NB4 (cell line): ENCODE measurements at regions not wholly inside any gene's neighbourhood (a gene's known extent, or its start where the extent isn't known, plus 50 kb on each side); places are given as distances from the start of the nearest gene placed in this dataset.

Source experiments
- MYC ChIP-seq: IDR thresholded peaks from 2 replicates; pipeline ENCODE4 v1.6.1; 2011; ENCODE audit warnings: low read depth, low read length
- POLR2A ChIP-seq: IDR thresholded peaks from 2 replicates; pipeline ENCODE4 v1.6.1; 2011; ENCODE audit warnings: mild to moderate bottlenecking; ENCODE audit not compliant: insufficient read length; ENCODE audit errors: extremely low read depth
- TF ChIP-seq, protein P1 (sequence below): IDR thresholded peaks from one replicate; pipeline ENCODE4 v1.5.1; 2012; ENCODE audit warnings: low read depth, low read length
- TF ChIP-seq, protein P2 (sequence below): IDR thresholded peaks from 2 replicates; pipeline ENCODE4 v1.6.1; 2011; ENCODE audit warnings: low read depth, low read length

DNA sequence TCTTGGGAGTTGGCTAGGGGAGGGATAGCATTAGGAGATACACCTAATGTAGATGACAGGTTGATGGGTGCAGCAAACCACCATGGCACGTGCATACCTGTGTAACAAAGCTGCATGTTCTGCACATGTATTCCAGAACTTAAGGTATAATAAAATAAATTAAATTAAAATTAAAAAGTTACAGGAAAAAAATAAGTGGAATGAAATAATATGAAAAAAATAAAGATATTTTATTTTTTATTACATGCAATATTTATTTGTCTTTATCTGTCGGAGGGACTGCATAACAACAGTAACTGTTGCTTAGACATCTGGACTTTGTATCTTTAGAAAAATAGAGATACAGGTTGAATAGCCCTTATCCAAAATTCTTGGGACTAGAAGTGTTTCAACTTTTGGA lies 597.4 kb upstream of the CCDC179 start:
- TF ChIP-seq, protein P1, sequence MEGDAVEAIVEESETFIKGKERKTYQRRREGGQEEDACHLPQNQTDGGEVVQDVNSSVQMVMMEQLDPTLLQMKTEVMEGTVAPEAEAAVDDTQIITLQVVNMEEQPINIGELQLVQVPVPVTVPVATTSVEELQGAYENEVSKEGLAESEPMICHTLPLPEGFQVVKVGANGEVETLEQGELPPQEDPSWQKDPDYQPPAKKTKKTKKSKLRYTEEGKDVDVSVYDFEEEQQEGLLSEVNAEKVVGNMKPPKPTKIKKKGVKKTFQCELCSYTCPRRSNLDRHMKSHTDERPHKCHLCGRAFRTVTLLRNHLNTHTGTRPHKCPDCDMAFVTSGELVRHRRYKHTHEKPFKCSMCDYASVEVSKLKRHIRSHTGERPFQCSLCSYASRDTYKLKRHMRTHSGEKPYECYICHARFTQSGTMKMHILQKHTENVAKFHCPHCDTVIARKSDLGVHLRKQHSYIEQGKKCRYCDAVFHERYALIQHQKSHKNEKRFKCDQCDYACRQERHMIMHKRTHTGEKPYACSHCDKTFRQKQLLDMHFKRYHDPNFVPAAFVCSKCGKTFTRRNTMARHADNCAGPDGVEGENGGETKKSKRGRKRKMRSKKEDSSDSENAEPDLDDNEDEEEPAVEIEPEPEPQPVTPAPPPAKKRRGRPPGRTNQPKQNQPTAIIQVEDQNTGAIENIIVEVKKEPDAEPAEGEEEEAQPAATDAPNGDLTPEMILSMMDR, result no peak
- TF ChIP-seq POLR2A (no peak), MYC (no peak)
- TF ChIP-seq, protein P2, sequence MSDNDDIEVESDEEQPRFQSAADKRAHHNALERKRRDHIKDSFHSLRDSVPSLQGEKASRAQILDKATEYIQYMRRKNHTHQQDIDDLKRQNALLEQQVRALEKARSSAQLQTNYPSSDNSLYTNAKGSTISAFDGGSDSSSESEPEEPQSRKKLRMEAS, result no peak
